Testis (tissue), 2 donors: ENCODE measurements at regions not wholly inside any gene's neighbourhood (a gene's known extent, or its start where the extent isn't known, plus 50 kb on each side); places are given as distances from the start of the nearest gene placed in this dataset.

Experiments
- DNase-seq: peaks from one replicate; pipeline ENCODE4 v3.0.0-alpha.2; 2019
- H3K27ac ChIP-seq, 2 donors: fragments of 200-600 bp; sonication (generic); one replicate each; pipeline ENCODE4 v1.5.1; 2019
- H3K27me3 ChIP-seq: fragments of 200-600 bp; sonication (generic); one replicate; pipeline ENCODE4 v1.5.1; 2019
- H3K36me3 ChIP-seq: fragments of 200-600 bp; sonication (generic); one replicate; pipeline ENCODE4 v1.5.1; 2017; ENCODE audit warnings: low read depth; ENCODE audit errors: missing control alignments
- H3K4me1 ChIP-seq: fragments of 200-600 bp; sonication (generic); one replicate; pipeline ENCODE4 v1.5.1; 2019
- H3K4me3 ChIP-seq, 2 donors: fragments of 200-600 bp; sonication (generic); one replicate each; pipeline ENCODE4 v1.5.1; 2017 to 2019
- H3K9me3 ChIP-seq: fragments of 200-600 bp; sonication (generic); one replicate; pipeline ENCODE4 v1.5.1; 2017
- CTCF ChIP-seq, 3 experiments: fragments of 450-650 bp in 2 of 3; fragments of 200-600 bp in 1 of 3; sonication (generic) in 1 of 3; IDR thresholded peaks; one replicate each; pipeline ENCODE4 v1.5.1; 2016 to 2019; ENCODE audit warnings: antibody characterized with exemption in 3 of 3, mild to moderate bottlenecking in 2 of 3, moderate library complexity in 1 of 3
- POLR2A ChIP-seq: fragments of 450-650 bp; IDR thresholded peaks from one replicate; pipeline ENCODE4 v1.6.1; 2017; ENCODE audit warnings: antibody characterized with exemption, mild to moderate bottlenecking, moderate library complexity
- WGBS, 2 donors: methylation state at CpG; one replicate each; pipeline ENCODE4 v1.1.5; 2018; 5-methylcytosine and 5-hydroxymethylcytosine counted together
- intact Hi-C: fragments of 100-400 bp; cut with DNase I; formaldehyde crosslinking; loops from one replicate; pipeline ENCODE4 v1.15.1; 2023; ENCODE audit warnings: low total_unique reads

GRCh38 chr3:74080056-74080461 is 455.3 kb upstream of the PDZRN3 start:
- WGBS, 2 donors: 54 to 68% methylated on average over 5 of the region's 5 CpGs
- DNase-seq: no peak
- H3K4me3 ChIP-seq: no peak overlapping the region
- no peaks in the 10 kb centered on the region for H3K36me3 ChIP-seq
- H3K27me3 ChIP-seq: no peaks in the 10 kb centered on the region
- TF ChIP-seq POLR2A: no peak
- no peak for TF ChIP-seq CTCF (IDR thresholded peaks at IDR 0.05)
- H3K4me1 ChIP-seq: no peaks in the 10 kb centered on the region
- H3K9me3 ChIP-seq: no peaks in the 10 kb centered on the region
- H3K27ac ChIP-seq: no peak overlapping the region
- intact Hi-C loops: no loop called here

- Histone ChIP-seq H3K36me3 (no peaks in the 10 kb centered on the region), H3K27ac (no peak overlapping the region), H3K27me3 (no peaks in the 10 kb centered on the region), H3K4me3 (no peak overlapping the region), H3K4me1 (no peaks in the 10 kb centered on the region), H3K9me3 (no peaks in the 10 kb centered on the region)
- intact Hi-C loops: no loop called here
- WGBS, 2 donors: 54 to 69% methylated on average over 2 of the region's 2 CpGs
- no peak for DNase-seq
- TF ChIP-seq CTCF (IDR thresholded peaks at IDR 0.05): no peak
- TF ChIP-seq POLR2A: no peak
Measured at GRCh38 chr3:74075241-74075640, 450.5 kb upstream of the PDZRN3 start.

GRCh38 chr3:74074700-74075099 is 450.0 kb upstream of the PDZRN3 start:
- H3K4me3 ChIP-seq: no peak overlapping the region
- intact Hi-C loops: no loop called here
- H3K4me1 ChIP-seq: no peaks in the 10 kb centered on the region
- TF ChIP-seq CTCF (IDR thresholded peaks at IDR 0.05) (no peak), POLR2A (no peak)
- no peak overlapping the region for H3K27ac ChIP-seq
- no peak for DNase-seq
- 36 to 40% methylated on average over 1 of the region's 1 CpG for WGBS, 2 donors
- no peaks in the 10 kb centered on the region for H3K9me3 ChIP-seq
- no peaks in the 10 kb centered on the region for H3K36me3 ChIP-seq
- no peaks in the 10 kb centered on the region for H3K27me3 ChIP-seq

- Histone ChIP-seq H3K4me1 (no peaks in the 10 kb centered on the region), H3K27me3 (no peaks in the 10 kb centered on the region), H3K9me3 (no peaks in the 10 kb centered on the region), H3K27ac (no peak overlapping the region), H3K4me3 (no peak overlapping the region), H3K36me3 (no peaks in the 10 kb centered on the region)
- intact Hi-C loops: no loop called here
- 25 to 45% methylated on average over 1 of the region's 1 CpG for WGBS, 2 donors
- DNase-seq: peak; percentile 26
- no peak for TF ChIP-seq CTCF (IDR thresholded peaks at IDR 0.05)
Measured at GRCh38 chr3:74067296-74067695, 442.6 kb upstream of the PDZRN3 start.

GRCh38 chr3:74066456-74066855 is 441.7 kb upstream of the PDZRN3 start:
- no peak overlapping the region for H3K4me3 ChIP-seq
- H3K27me3 ChIP-seq: no peaks in the 10 kb centered on the region
- no peak for TF ChIP-seq POLR2A
- no peak for TF ChIP-seq CTCF (IDR thresholded peaks at IDR 0.05)
- H3K27ac ChIP-seq: no peak overlapping the region
- intact Hi-C loops: no loop called here
- WGBS, 2 donors: 65 to 78% methylated on average over 3 of the region's 3 CpGs
- no peak for DNase-seq
- H3K4me1 ChIP-seq: no peaks in the 10 kb centered on the region
- no peaks in the 10 kb centered on the region for H3K36me3 ChIP-seq
- H3K9me3 ChIP-seq: no peaks in the 10 kb centered on the region
